ENCODE measurements at regions not wholly inside any gene's neighbourhood (a gene's known extent, or its start where the extent isn't known, plus 50 kb on each side); places are given as distances from the start of the nearest gene placed in this dataset.

GRCh38 chr6:147750413-147750812, 241.9 kb downstream of the SAMD5 start:
- TF ChIP-seq CTCF (conservative IDR thresholded peaks at IDR 0.05; ENCODE audit: low read depth, low read length): no peak
- no peak for TF ChIP-seq CHD1 (IDR thresholded peaks at IDR 0.05; ENCODE audit: low read depth, low read length)
- TF ChIP-seq POLR2A (IDR thresholded peaks at IDR 0.05; ENCODE audit: low read depth, low read length): no peak

Data from IMR-90 (cell line).